Daoy (cell line): ENCODE measurements at regions not wholly inside any gene's neighbourhood (a gene's known extent, or its start where the extent isn't known, plus 50 kb on each side); places are given as distances from the start of the nearest gene placed in this dataset.
"Not testable (repeated sequence)": the region's sequence is repeated elsewhere in the genome, so short reads cannot be mapped to it uniquely, and the experiment has no call there.

Experiments
- DNase-seq: peaks from one replicate; pipeline ENCODE4 v3.0.0-alpha.2; 2015; ENCODE audit warnings: low read depth

DNA sequence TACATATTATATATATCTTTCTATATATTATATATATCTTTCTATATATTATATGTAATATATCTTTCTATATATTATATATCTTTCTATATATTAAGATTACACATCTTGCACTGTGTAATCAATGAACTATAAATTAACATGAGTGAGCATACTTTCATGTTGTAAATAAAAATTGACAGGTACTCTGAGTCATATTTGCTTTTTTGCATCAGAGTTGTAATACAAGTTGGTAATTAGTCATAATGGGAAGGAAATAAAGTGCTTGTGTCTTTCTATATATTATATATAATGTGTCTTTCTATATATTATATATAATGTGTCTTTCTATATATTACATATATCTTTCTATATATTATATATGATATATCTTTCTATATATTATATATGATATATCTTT, 172.5 kb upstream of the MAGI2 start:
- not testable (repeated sequence) for DNase-seq

GRCh38 chr7:79624336-79624735, 170.9 kb upstream of the MAGI2 start:
- no peak for DNase-seq

DNA sequence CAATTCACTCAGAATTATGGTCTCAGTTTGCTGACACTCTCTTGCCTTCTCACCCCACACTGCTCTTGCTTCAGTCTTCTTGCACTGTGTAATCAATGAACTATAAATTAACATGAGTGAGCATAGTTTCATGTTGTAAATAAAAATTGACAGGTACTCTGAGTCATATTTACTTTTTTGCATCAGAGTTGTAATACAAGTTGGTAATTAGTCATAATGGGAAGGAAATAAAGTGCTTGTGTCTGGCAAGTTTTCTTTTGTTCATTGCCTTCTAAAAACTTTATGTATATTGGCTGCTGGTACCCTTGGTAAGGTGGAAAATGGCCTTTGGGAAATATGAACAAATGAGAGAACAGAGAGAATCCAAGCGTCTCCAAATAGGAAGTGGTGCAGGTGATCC, 169.3 kb upstream of the MAGI2 start:
- no peak for DNase-seq

- DNase-seq = no peak
Observed at GRCh38 chr7:79620291-79620690, 166.8 kb upstream of the MAGI2 start.

DNA sequence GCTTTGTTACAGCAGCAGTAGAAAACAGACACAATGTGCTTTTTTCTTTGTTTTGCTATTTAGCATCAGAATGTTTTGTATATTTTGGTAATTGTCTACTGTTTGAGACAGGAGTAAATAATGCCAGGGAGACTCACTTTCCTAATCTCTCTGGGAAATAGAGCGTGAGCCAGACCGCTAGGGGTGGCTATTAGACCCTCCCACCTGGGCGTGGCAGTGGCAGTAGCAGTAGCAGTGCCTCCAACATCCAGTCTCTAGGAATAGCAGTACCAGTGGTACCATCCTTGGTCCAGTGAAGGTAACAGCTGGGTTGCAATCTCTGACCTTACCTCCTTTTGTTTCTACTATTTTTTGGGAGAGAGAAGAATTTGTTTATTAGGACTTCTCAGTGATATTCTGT, 165.7 kb upstream of the MAGI2 start:
- DNase-seq = peak; percentile 6

DNA sequence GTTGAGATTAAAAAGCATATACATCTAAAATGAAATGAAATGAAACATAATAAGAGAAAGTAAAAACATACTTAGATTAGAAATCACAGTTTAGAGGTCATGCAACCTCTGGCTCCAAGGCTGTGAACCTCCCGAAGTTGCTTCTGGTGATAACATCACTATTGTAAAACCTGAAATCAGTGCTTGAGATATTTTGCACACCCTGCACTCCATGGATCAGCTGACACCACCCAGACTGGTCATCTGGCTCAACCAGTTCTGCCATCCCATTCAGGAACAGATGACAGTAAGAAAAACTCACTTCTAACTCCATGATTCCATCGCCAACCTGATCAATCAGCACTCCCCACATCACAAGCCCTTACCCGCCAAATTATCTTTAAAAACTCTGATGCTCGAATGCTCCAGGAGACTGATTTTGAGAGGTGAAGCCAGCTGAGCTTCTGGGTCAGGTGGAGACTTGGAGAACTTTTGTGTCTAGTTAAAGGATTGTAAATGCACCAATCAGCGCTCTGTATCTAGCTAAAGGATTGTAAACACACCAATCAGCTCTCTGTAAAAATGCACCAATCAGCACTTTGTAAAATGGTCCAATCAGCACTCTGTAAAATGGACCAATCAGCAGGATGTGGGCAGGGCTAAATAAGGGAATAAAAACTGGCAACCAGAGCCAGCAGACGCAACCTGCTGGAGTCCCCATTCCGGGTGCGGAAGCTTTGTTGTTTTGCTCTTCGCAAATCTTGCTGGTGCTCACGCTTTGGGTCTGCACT, 162.6 kb upstream of the MAGI2 start:
- no peak for DNase-seq

DNA sequence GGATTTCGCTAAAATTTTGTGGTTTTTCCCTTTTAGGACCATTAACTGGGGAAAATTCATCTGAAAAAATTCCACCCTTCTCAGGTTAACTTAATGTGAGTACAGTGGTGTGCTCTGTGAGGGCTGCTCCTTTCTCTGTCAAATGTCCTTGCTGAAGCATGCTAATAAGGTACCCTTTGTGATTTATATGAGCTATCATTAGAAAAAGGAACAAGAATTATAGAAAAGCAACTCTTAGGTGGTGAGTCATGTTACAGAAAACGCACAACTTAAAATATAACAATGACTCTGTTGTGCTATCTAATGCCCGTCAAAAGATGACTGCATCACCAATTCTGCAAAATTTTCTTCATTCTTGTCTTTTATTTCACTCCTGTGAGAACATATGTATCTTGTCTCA, 162.0 kb upstream of the MAGI2 start:
- DNase-seq = no peak

DNA sequence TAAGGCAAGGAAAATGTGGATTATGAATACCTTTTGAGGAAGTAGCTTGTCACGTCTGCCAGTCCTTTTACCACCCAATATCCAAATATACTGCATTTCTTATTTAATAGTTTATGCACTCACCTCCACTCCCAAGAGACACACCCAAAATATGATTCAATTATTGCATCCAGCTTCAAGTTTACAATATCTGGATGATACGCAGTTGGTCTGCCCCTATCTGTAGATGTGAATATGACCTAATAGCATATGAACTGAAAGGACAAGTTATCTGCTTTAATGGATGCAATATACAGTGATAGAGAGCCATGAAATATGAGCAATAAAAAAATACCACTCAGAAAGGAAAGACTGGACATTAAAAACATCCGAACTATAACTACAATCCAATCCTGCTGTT, 159.4 kb upstream of the MAGI2 start:
- no peak for DNase-seq

DNA sequence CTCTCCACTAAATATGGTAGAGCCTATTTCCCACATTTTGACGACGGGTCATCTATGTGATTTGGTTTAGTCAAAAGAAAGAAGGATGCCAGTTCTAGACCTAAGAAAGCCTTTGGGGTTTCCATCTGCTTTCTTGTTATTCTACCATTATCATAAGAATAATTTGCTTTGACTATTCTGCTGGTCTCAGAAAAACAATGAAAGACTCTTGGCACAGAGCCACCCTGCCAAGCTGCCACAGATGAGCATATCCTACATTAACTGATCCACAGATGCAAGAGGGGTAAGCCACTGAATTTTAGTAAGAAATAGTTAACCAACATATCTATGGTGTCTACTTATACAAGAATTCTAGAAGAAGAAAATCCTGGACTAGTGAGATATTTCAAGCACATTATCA, 158.6 kb upstream of the MAGI2 start:
- DNase-seq = no peak

- DNase-seq = no peak
Observed at GRCh38 chr7:79610748-79611304, 157.4 kb upstream of the MAGI2 start.

- no peak for DNase-seq
Observed at GRCh38 chr7:79610313-79610712, 156.8 kb upstream of the MAGI2 start.

DNA sequence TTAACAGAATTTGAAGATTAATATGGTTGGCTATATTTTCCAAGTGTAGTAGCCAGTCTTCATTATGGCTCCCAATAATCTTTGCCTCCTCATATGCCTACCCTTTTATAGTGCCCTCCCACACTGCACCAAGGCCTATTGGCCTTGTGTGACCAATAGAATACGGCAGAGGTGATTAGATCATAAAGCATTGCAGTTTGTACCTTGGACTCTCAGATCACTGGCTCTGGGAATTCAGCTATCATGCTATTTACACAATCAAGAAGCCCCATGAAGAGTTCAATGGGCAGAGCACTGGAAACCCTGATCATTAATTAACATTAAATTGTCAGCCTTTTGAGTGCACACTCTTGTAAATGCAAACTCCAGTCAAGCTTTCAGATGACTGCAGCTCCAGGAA, 154.5 kb upstream of the MAGI2 start:
- DNase-seq = no peak

- no peak for DNase-seq
Observed at GRCh38 chr7:79604841-79605240, 151.4 kb upstream of the MAGI2 start.

GRCh38 chr7:79598351-79598750, 144.9 kb upstream of the MAGI2 start:
- no peak for DNase-seq

DNA sequence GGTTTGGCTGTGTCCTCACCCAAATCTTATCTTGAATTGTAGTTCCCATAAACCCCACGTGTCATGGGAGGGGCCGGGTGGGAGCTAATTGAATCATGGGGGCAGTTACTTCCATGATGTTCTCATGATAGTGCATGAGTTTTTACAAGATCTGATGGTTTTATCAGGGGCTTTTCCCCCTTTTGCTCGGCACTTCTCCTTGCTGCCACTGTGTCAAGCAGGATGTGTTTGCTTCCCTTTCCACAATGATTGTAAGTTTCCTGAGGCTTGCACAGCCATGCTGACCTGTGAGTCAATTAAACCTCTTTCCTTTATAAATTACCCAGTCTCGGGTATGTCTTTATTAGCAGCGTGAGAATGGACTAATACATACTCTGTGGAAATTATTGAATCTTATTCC, 141.2 kb upstream of the MAGI2 start:
- DNase-seq = not testable (repeated sequence)

GRCh38 chr7:79593866-79594301, 140.4 kb upstream of the MAGI2 start:
- no peak for DNase-seq

GRCh38 chr7:79590916-79591623, 137.6 kb upstream of the MAGI2 start:
- no peak for DNase-seq

GRCh38 chr7:79590391-79590790, 136.9 kb upstream of the MAGI2 start:
- no peak for DNase-seq

DNA sequence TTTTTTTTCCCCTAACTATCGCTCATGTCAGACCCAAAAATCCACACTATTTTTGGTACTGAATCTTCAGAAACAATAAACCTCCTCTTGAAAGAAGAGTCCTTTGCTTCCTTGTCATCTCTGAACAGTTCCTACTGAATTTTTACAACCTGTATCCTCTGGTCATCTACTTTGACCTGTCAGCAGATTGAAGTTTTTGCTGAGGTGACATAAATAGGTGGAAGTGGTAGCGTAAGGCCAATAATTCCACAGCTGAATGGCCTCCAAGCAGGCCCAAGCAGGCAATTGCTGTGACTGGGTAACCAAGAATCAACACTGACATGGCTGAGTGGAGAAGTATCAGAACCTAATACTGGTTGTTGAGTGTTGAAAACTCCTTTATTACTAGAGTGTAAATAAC, 117.4 kb upstream of the MAGI2 start:
- no peak for DNase-seq

DNA sequence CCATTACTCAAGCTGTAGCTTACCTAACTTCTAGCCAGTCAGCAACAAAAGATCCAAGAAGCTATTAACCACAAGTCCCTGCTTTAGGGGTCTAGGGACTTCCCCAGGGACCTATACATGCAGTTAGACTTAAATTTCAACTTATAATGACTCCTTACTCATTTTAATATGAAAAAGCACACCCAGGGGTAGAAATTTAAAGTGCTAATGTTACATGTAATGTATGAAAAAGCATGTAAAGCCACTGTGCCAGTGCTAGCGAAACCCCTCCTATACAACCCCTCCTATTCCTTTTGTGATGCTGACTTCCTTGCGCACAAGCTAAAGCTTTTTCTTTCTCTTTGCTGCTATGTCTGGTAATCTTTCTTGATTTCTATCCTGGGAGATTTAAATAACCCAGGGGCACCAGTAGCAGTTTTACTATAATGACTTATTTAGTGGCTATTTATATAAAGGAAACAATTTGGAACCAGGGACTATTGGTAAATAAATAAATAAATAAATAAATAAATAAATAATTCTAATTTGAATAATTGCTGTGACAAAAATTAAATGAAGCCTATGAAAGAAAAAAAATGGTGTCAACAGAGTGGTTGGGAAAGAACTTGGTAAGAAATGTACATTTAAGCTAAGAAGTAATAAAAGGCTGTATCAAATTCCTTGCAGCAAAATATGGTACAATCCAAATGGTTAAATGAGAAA, 110.5 kb upstream of the MAGI2 start:
- DNase-seq = no peak

- no peak for DNase-seq
Observed at GRCh38 chr7:79555571-79555970, 102.1 kb upstream of the MAGI2 start.

DNA sequence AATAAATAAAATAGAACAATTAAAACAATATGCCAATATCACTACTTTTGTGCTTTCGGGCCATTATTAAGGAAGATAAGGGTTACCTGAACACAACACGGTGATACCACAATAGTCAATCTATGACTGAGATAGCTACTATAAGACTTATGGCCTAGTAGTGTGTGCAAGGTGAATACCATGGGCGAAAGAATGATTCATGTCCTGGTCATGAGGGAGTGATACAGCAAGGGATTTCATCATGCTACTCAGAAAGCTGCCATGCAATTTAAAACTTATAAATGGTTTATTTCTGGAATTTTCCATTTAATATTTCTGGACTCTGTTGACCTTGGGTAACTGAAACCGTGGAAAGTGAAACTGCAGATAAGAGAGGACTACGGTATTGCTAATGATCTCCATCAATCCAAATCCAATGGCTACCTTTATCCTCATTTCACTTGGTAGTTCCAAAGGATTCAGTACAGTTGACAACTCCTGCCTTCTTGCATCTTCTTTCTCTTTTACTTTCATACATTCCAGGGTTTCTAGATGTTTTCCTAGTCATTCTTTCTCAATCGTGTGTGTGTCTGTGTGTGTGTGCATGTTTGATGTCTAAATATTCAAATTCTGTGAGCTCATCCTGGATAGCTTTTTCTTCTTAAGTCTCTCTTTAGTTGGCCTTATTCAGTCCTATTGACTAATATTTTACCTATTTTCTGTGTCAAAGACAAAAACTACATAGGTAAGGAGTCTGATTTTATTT, 100.5 kb upstream of the MAGI2 start:
- peak; percentile 27 for DNase-seq
